ENCODE measurements at regions not wholly inside any gene's neighbourhood (a gene's known extent, or its start where the extent isn't known, plus 50 kb on each side); places are given as distances from the start of the nearest gene placed in this dataset.
"Not testable (repeated sequence)": the region's sequence is repeated elsewhere in the genome, so short reads cannot be mapped to it uniquely, and the experiment has no call there.

GRCh38 chr14:105705862-105706700 is 179.7 kb downstream of the TMEM121 start:
- 54 to 63% methylated on average over 9 to 12 of the region's 12 CpGs for WGBS, 2 donors
- H3K36me3 ChIP-seq (ENCODE audit: control insufficient read depth in 4 of 4, insufficient read depth in 4 of 4, low read length in 4 of 4); H3K4me1 ChIP-seq (ENCODE audit: control insufficient read depth in 5 of 5, insufficient read depth in 5 of 5, low read length in 5 of 5); H3K9me3 ChIP-seq (ENCODE audit: control insufficient read depth in 4 of 4, insufficient read depth in 3 of 4, low read length in 3 of 4); ATAC-seq (ENCODE audit: insufficient read depth, low FRiP score); H3K27ac ChIP-seq (ENCODE audit: low read depth in 1 of 2, low read length in 1 of 2); H3K4me3 ChIP-seq; H3K27me3 ChIP-seq (ENCODE audit: control insufficient read depth in 3 of 3, insufficient read depth in 3 of 3, low read length in 2 of 3); H3K9ac ChIP-seq (ENCODE audit: insufficient read depth in 1 of 2, low read length in 2 of 2); DNase-seq: not testable (repeated sequence)

- not testable (repeated sequence) for H3K9me3 ChIP-seq (ENCODE audit: control insufficient read depth in 4 of 4, insufficient read depth in 3 of 4, low read length in 3 of 4); H3K9ac ChIP-seq (ENCODE audit: insufficient read depth in 1 of 2, low read length in 2 of 2); H3K4me1 ChIP-seq (ENCODE audit: control insufficient read depth in 5 of 5, insufficient read depth in 5 of 5, low read length in 5 of 5); ATAC-seq (ENCODE audit: insufficient read depth, low FRiP score); H3K4me3 ChIP-seq; H3K27me3 ChIP-seq (ENCODE audit: control insufficient read depth in 3 of 3, insufficient read depth in 3 of 3, low read length in 2 of 3); H3K27ac ChIP-seq (ENCODE audit: low read depth in 1 of 2, low read length in 1 of 2); DNase-seq; H3K36me3 ChIP-seq (ENCODE audit: control insufficient read depth in 4 of 4, insufficient read depth in 4 of 4, low read length in 4 of 4)
- 73 to 77% methylated on average over 3 to 6 of the region's 8 CpGs for WGBS, 2 donors
Measured at GRCh38 chr14:105706701-105707019, 180.3 kb downstream of the TMEM121 start.

GRCh38 chr14:105707099-105707498 is 180.7 kb downstream of the TMEM121 start:
- 93 to 95% methylated on average over 16 to 23 of the region's 23 CpGs for WGBS, 2 donors
- H3K36me3 ChIP-seq (ENCODE audit: control insufficient read depth in 4 of 4, insufficient read depth in 4 of 4, low read length in 4 of 4); H3K9ac ChIP-seq (ENCODE audit: insufficient read depth in 1 of 2, low read length in 2 of 2); ATAC-seq (ENCODE audit: insufficient read depth, low FRiP score); H3K9me3 ChIP-seq (ENCODE audit: control insufficient read depth in 4 of 4, insufficient read depth in 3 of 4, low read length in 3 of 4); H3K4me1 ChIP-seq (ENCODE audit: control insufficient read depth in 5 of 5, insufficient read depth in 5 of 5, low read length in 5 of 5); DNase-seq; H3K27ac ChIP-seq (ENCODE audit: low read depth in 1 of 2, low read length in 1 of 2); H3K27me3 ChIP-seq (ENCODE audit: control insufficient read depth in 3 of 3, insufficient read depth in 3 of 3, low read length in 2 of 3); H3K4me3 ChIP-seq: not testable (repeated sequence)

GRCh38 chr14:105707723-105708151 is 181.4 kb downstream of the TMEM121 start:
- 91 to 93% methylated on average over 18 of the region's 18 CpGs for WGBS, 2 donors
- not testable (repeated sequence) for H3K9me3 ChIP-seq (ENCODE audit: control insufficient read depth in 4 of 4, insufficient read depth in 3 of 4, low read length in 3 of 4)

GRCh38 chr14:105708251-105709134 is 182.1 kb downstream of the TMEM121 start:
- H3K4me3 ChIP-seq; H3K27me3 ChIP-seq (ENCODE audit: control insufficient read depth in 3 of 3, insufficient read depth in 3 of 3, low read length in 2 of 3); H3K9ac ChIP-seq (ENCODE audit: insufficient read depth in 1 of 2, low read length in 2 of 2); H3K36me3 ChIP-seq (ENCODE audit: control insufficient read depth in 4 of 4, insufficient read depth in 4 of 4, low read length in 4 of 4); H3K27ac ChIP-seq (ENCODE audit: low read depth in 1 of 2, low read length in 1 of 2); DNase-seq; H3K9me3 ChIP-seq (ENCODE audit: control insufficient read depth in 4 of 4, insufficient read depth in 3 of 4, low read length in 3 of 4); H3K4me1 ChIP-seq (ENCODE audit: control insufficient read depth in 5 of 5, insufficient read depth in 5 of 5, low read length in 5 of 5); ATAC-seq (ENCODE audit: insufficient read depth, low FRiP score): not testable (repeated sequence)
- 89 to 96% methylated on average over 22 to 24 of the region's 24 CpGs for WGBS, 2 donors

More at GRCh38 chr14:105707723-105708151, 181.4 kb downstream of the TMEM121 start:
- not testable (repeated sequence) for H3K9ac ChIP-seq (ENCODE audit: insufficient read depth in 1 of 2, low read length in 2 of 2); ATAC-seq (ENCODE audit: insufficient read depth, low FRiP score); H3K4me1 ChIP-seq (ENCODE audit: control insufficient read depth in 5 of 5, insufficient read depth in 5 of 5, low read length in 5 of 5); H3K27me3 ChIP-seq (ENCODE audit: control insufficient read depth in 3 of 3, insufficient read depth in 3 of 3, low read length in 2 of 3); DNase-seq; H3K4me3 ChIP-seq; H3K36me3 ChIP-seq (ENCODE audit: control insufficient read depth in 4 of 4, insufficient read depth in 4 of 4, low read length in 4 of 4); H3K27ac ChIP-seq (ENCODE audit: low read depth in 1 of 2, low read length in 1 of 2)
